PFSK-1 (cell line): ENCODE measurements at regions not wholly inside any gene's neighbourhood (a gene's known extent, or its start where the extent isn't known, plus 50 kb on each side); places are given as distances from the start of the nearest gene placed in this dataset.

ENCODE experiments used
- FOXP2 ChIP-seq: optimal IDR thresholded peaks from 2 replicates; pipeline ENCODE3; 2011; ENCODE audit warnings: borderline replicate concordance, control low read depth, inconsistent platforms; ENCODE audit not compliant: insufficient read depth; ENCODE audit errors: extremely low read length, extremely low read depth
- POLR2AphosphoS5 ChIP-seq: IDR thresholded peaks from 2 replicates; pipeline ENCODE4 v1.6.1; 2012; ENCODE audit warnings: low read depth, mild to moderate bottlenecking, control low read depth, low read length, moderate library complexity
- REST ChIP-seq, 2 experiments: IDR thresholded peaks; 2 replicates each; pipeline versions ENCODE4 v1.6.1 to v1.8.0; 2011 to 2012; ENCODE audit warnings: low read depth in 2 of 2, low read length in 2 of 2, control low read depth in 1 of 2, inconsistent platforms in 1 of 2, mild to moderate bottlenecking in 1 of 2, moderate library complexity in 1 of 2; ENCODE audit not compliant: insufficient read depth in 1 of 2
- SIN3A ChIP-seq: IDR thresholded peaks from 2 replicates; pipeline ENCODE4 v1.6.1; 2012; ENCODE audit warnings: mild to moderate bottlenecking, low read length, moderate library complexity, borderline replicate concordance; ENCODE audit not compliant: insufficient read depth
- TAF1 ChIP-seq: IDR thresholded peaks from 2 replicates; pipeline ENCODE4 v1.6.1; 2012; ENCODE audit warnings: low read length, control low read depth, borderline replicate concordance; ENCODE audit not compliant: insufficient read depth

GRCh38 chr13:76380446-76381065 lies 505.6 kb downstream of the KCTD12 start:
- no peak for TF ChIP-seq FOXP2
- no peak for TF ChIP-seq TAF1
- TF ChIP-seq POLR2AphosphoS5 = no peak
- TF ChIP-seq REST (IDR thresholded peaks at IDR 0.05; ENCODE audit: insufficient read depth in 1 of 2, low read depth in 2 of 2, low read length in 2 of 2) = no peak
- no peak for TF ChIP-seq SIN3A
